ENCODE measurements at regions not wholly inside any gene's neighbourhood (a gene's known extent, or its start where the extent isn't known, plus 50 kb on each side); places are given as distances from the start of the nearest gene placed in this dataset.

DNA sequence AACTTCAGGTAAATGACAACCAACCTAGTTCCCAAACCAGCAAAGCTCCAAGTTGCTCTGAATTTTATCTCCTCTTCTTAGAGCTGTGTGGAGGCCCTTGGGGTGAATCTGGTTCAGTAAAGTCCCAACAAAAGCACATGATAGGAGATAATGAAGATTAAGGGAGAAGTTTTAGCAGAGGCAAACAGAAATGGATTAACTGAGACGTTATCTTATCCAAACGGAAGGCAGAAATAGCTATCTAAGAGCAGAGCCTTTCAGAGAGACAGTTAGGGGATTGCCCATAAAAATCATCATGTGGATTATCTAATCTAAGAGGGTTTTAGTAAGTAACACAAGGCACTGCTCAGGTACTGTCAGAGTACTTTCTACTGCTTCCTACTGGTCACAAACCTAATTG, 183.9 kb upstream of the ZNF618 start:
- H3K4me3 Mint-ChIP-seq: no peak overlapping the region
- DNase-seq (no peak), ATAC-seq (no peak)
- POLR2A ChIA-PET: no interaction called here
- H3K27ac Mint-ChIP-seq: no peak overlapping the region
- peaks cover 0 to 21% (median 3%) of the 10 kb centered on the region in 9 donors for H3K9me3 Mint-ChIP-seq
- peaks cover 12 to 23% (median 20%) of the 10 kb centered on the region in 4 donors for H3K4me1 Mint-ChIP-seq
- peaks cover 18 to 44% (median 39%) of the 10 kb centered on the region in 5 donors for H3K27me3 Mint-ChIP-seq
- no peaks in the 10 kb centered on the region for H3K36me3 Mint-ChIP-seq

DNA sequence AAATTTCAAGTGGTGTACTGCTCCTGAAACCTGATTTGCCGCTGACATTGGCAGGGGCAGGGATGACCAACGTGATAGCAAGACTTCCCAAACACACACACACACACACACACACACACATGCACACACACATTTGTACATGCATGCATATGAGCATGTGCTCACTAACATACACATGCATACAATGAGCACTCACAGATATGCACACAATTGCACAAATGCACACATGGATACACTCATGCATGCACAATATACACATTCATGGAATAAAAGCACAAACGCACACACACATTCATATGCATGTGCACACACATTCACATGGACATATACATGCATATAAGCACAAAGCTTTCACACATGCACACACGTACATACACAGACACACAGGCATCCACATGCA, 181.2 kb upstream of the ZNF618 start:
- peaks cover 15 to 21% (median 19%) of the 10 kb centered on the region in 4 donors for H3K4me1 Mint-ChIP-seq
- H3K27me3 Mint-ChIP-seq: peaks cover 19 to 46% (median 29%) of the 10 kb centered on the region in 5 donors
- POLR2A ChIA-PET: no interaction called here
- H3K27ac Mint-ChIP-seq: no peak overlapping the region
- H3K4me3 Mint-ChIP-seq: peak overlapping the region in 2 of 10 donors; percentile 1 to 11
- H3K9me3 Mint-ChIP-seq: peaks cover 0 to 21% (median 3%) of the 10 kb centered on the region in 9 donors
- DNase-seq (no peak), ATAC-seq (no peak)
- no peaks in the 10 kb centered on the region for H3K36me3 Mint-ChIP-seq

- peaks cover 24 to 52% (median 34%) of the 10 kb centered on the region in 5 donors for H3K27me3 Mint-ChIP-seq
- peak overlapping the region in 5 of 10 donors; percentile 1 to 52 (median 11) for H3K4me3 Mint-ChIP-seq
- H3K4me1 Mint-ChIP-seq: peaks cover 15 to 21% (median 19%) of the 10 kb centered on the region in 4 donors
- ATAC-seq (peak in 1 of 2 donors; percentile 45), DNase-seq (peak in 2 of 10 donors; percentile 13 to 27)
- H3K27ac Mint-ChIP-seq: peak overlapping the region in 2 of 10 donors; percentile 12 to 15
- H3K36me3 Mint-ChIP-seq: peaks cover 0 to 5% (median 0%) of the 10 kb centered on the region in 3 donors
- peaks cover 0 to 21% (median 3%) of the 10 kb centered on the region in 9 donors for H3K9me3 Mint-ChIP-seq
- POLR2A ChIA-PET: no interaction called here
Measured at GRCh38 chr9:113695440-113695851, 180.7 kb upstream of the ZNF618 start.

- DNase-seq: peak in 1 of 10 donors; percentile 6
Measured at GRCh38 chr9:113695901-113696300, 180.2 kb upstream of the ZNF618 start.

GRCh38 chr9:113701774-113702755, 174.0 kb upstream of the ZNF618 start:
- H3K4me1 Mint-ChIP-seq: peaks cover 0 to 8% (median 4%) of the 10 kb centered on the region in 4 donors
- POLR2A ChIA-PET: no interaction called here
- H3K36me3 Mint-ChIP-seq: peaks cover 0 to 10% (median 0%) of the 10 kb centered on the region in 3 donors
- peaks cover 3 to 27% (median 17%) of the 10 kb centered on the region in 5 donors for H3K27me3 Mint-ChIP-seq
- H3K27ac Mint-ChIP-seq: no peak overlapping the region
- DNase-seq: no peak
- ATAC-seq: no peak
- H3K4me3 Mint-ChIP-seq: no peak overlapping the region
- peaks cover 0 to 7% (median 2%) of the 10 kb centered on the region in 9 donors for H3K9me3 Mint-ChIP-seq

More at GRCh38 chr9:113695901-113696300, 180.2 kb upstream of the ZNF618 start:
- peak in 1 of 2 donors; percentile 57 for ATAC-seq
- peaks cover 15 to 21% (median 19%) of the 10 kb centered on the region in 4 donors for H3K4me1 Mint-ChIP-seq
- peaks cover 0 to 21% (median 3%) of the 10 kb centered on the region in 9 donors for H3K9me3 Mint-ChIP-seq
- no peak overlapping the region for H3K27ac Mint-ChIP-seq
- POLR2A ChIA-PET: no interaction called here
- H3K4me3 Mint-ChIP-seq: peak overlapping the region in 2 of 10 donors; percentile 1 to 52
- H3K27me3 Mint-ChIP-seq: peaks cover 25 to 54% (median 34%) of the 10 kb centered on the region in 5 donors
- peaks cover 0 to 9% (median 0%) of the 10 kb centered on the region in 3 donors for H3K36me3 Mint-ChIP-seq

GRCh38 chr9:113705306-113705927, 170.7 kb upstream of the ZNF618 start:
- peaks cover 0 to 14% (median 0%) of the 10 kb centered on the region in 3 donors for H3K36me3 Mint-ChIP-seq
- peak overlapping the region in 1 of 10 donors; percentile 20 for H3K27ac Mint-ChIP-seq
- H3K27me3 Mint-ChIP-seq: peaks cover 4 to 31% (median 16%) of the 10 kb centered on the region in 5 donors
- POLR2A ChIA-PET: no interaction called here
- H3K4me3 Mint-ChIP-seq: peak overlapping the region in 1 of 10 donors; percentile 37
- DNase-seq: no peak
- ATAC-seq: no peak
- H3K9me3 Mint-ChIP-seq: peaks cover 0 to 10% (median 2%) of the 10 kb centered on the region in 9 donors
- H3K4me1 Mint-ChIP-seq: peaks cover 0 to 8% (median 2%) of the 10 kb centered on the region in 4 donors

GRCh38 chr9:113705928-113706519, 170.1 kb upstream of the ZNF618 start:
- H3K9me3 Mint-ChIP-seq: peaks cover 0 to 10% (median 2%) of the 10 kb centered on the region in 9 donors
- H3K27ac Mint-ChIP-seq: no peak overlapping the region
- peaks cover 0 to 8% (median 2%) of the 10 kb centered on the region in 4 donors for H3K4me1 Mint-ChIP-seq
- POLR2A ChIA-PET: no interaction called here
- DNase-seq (no peak), ATAC-seq (no peak)
- H3K27me3 Mint-ChIP-seq: peaks cover 3 to 28% (median 15%) of the 10 kb centered on the region in 5 donors
- H3K4me3 Mint-ChIP-seq: no peak overlapping the region
- H3K36me3 Mint-ChIP-seq: peaks cover 0 to 9% (median 0%) of the 10 kb centered on the region in 3 donors

DNA sequence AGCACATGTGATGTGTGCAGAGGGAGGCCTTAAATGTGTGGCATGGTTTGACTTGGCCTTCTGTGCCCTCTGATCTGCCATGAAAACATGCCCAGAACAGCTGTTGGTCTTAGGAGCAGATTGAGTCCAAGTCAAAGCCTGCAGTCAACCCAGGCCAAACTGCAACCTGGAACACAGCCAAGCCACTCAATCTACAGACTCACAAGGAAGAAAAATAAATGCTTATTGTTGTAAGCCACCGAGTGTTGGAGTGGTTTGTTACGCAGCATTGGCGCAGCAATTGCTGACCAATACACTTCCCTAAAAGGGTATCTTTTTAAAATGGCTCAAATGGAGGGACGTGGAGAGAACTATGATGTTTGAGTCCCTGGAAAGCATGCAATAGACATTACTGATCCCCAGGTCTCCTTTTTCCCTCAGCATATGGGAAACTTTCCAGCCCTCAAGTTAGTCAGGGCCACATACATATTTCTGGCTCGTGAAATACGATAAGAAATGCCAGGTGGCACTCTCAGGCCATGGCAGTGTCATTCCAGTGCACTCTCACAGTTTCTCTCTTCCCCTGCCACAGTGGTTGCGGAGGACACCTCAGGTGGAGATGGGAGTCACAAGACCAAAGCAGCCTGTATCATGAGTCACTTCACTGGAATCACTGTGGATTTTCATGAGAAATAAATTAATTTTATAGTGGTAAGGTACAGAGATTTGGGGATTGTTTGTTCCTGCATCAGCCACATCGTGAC, 168.0 kb upstream of the ZNF618 start:
- no peak overlapping the region for H3K27ac Mint-ChIP-seq

GRCh38 chr9:113708821-113709713, 167.0 kb upstream of the ZNF618 start:
- ATAC-seq (no peak), DNase-seq (no peak)
- H3K27me3 Mint-ChIP-seq: peaks cover 3 to 36% (median 18%) of the 10 kb centered on the region in 5 donors
- POLR2A ChIA-PET: no interaction called here
- peaks cover 0 to 13% (median 2%) of the 10 kb centered on the region in 9 donors for H3K9me3 Mint-ChIP-seq
- H3K27ac Mint-ChIP-seq: no peak overlapping the region
- peaks cover 0 to 9% (median 0%) of the 10 kb centered on the region in 3 donors for H3K36me3 Mint-ChIP-seq
- H3K4me1 Mint-ChIP-seq: peaks cover 0 to 8% (median 2%) of the 10 kb centered on the region in 4 donors
- H3K4me3 Mint-ChIP-seq: no peak overlapping the region

More for the DNA sequence above, 168.0 kb upstream of the ZNF618 start:
- DNase-seq (no peak), ATAC-seq (no peak)
- H3K9me3 Mint-ChIP-seq: peaks cover 0 to 10% (median 2%) of the 10 kb centered on the region in 9 donors
- peaks cover 0 to 8% (median 2%) of the 10 kb centered on the region in 4 donors for H3K4me1 Mint-ChIP-seq
- H3K36me3 Mint-ChIP-seq: peaks cover 0 to 9% (median 0%) of the 10 kb centered on the region in 3 donors
- no peak overlapping the region for H3K4me3 Mint-ChIP-seq
- H3K27me3 Mint-ChIP-seq: peaks cover 2 to 36% (median 18%) of the 10 kb centered on the region in 5 donors
- POLR2A ChIA-PET: no interaction called here

DNA sequence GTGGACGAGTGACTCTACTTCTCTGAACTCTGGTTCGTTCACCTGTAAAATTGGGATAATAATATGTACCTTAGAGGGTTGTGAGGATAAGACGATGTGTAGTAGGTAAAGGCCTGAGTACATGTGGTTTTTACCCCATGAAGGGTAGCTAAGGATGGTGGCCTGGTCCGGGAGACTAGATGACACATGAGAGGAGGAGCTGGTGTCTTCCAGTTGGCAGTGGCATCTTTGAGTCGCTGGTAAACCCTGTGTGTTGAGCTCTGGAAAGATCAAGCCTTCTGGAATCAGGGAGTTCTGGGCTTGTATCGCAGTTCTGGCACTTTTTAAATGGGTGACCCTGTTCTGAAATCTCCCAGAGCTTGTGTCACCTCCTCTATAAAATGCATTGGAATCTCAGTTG, 166.4 kb upstream of the ZNF618 start:
- Mint-ChIP-seq H3K27ac (no peak overlapping the region), H3K4me3 (no peak overlapping the region), H3K4me1 (peaks cover 0 to 8% (median 2%) of the 10 kb centered on the region in 4 donors), H3K9me3 (peaks cover 0 to 17% (median 5%) of the 10 kb centered on the region in 9 donors), H3K27me3 (peaks cover 3 to 36% (median 18%) of the 10 kb centered on the region in 5 donors), H3K36me3 (peaks cover 0 to 13% (median 2%) of the 10 kb centered on the region in 3 donors)
- POLR2A ChIA-PET: no interaction called here
- ATAC-seq (no peak), DNase-seq (no peak)

- Mint-ChIP-seq H3K36me3 (peaks cover 0 to 23% (median 2%) of the 10 kb centered on the region in 3 donors), H3K27ac (no peak overlapping the region), H3K4me1 (no peaks in the 10 kb centered on the region), H3K27me3 (peaks cover 3 to 36% (median 18%) of the 10 kb centered on the region in 5 donors), H3K4me3 (no peak overlapping the region), H3K9me3 (peaks cover 7 to 21% (median 16%) of the 10 kb centered on the region in 9 donors)
- POLR2A ChIA-PET: no interaction called here
- ATAC-seq: no peak
- DNase-seq: no peak
Measured at GRCh38 chr9:113711251-113711650, 164.9 kb upstream of the ZNF618 start.
